HEK293 (cell line): ENCODE measurements at regions not wholly inside any gene's neighbourhood (a gene's known extent, or its start where the extent isn't known, plus 50 kb on each side); places are given as distances from the start of the nearest gene placed in this dataset.

Experiments used
- CTCF ChIA-PET: fragments of 350-600 bp; formaldehyde crosslinking; extraction: SDS; loops from one replicate; lab custom pipeline; 2021; ENCODE audit warnings: antibody characterized with exemption; lab: Yijun Ruan, JAX
- POLR2A ChIA-PET: fragments of 300-600 bp; formaldehyde crosslinking; extraction: SDS; loops from one replicate; lab custom pipeline; 2020; ENCODE audit warnings: antibody characterized with exemption, inconsistent platforms; lab: Yijun Ruan, JAX
- H3K27ac ChIP-seq: fragments of 200-500 bp; sonication (Bioruptor generic); 2 replicates; pipeline ENCODE4 v1.5.1; 2014; ENCODE audit warnings: low read depth, low read length, control low read depth, inconsistent platforms; ENCODE audit errors: extremely low read depth
- H3K36me3 ChIP-seq, 2 experiments: fragments of 200-500 bp in 1 of 2; sonication (Bioruptor generic) in 1 of 2; 1 replicate in 1 of 2; 2 replicates in 1 of 2; pipeline ENCODE4 v1.5.1; 2014 to 2017; ENCODE audit warnings: inconsistent platforms in 2 of 2, low read length in 2 of 2; ENCODE audit not compliant: control insufficient read depth in 2 of 2, insufficient read depth in 1 of 2
- H3K4me1 ChIP-seq: fragments of 200-500 bp; sonication (Bioruptor generic); 2 replicates; pipeline ENCODE4 v1.5.1; 2014; ENCODE audit warnings: mild to moderate bottlenecking, low read length, inconsistent platforms; ENCODE audit not compliant: control insufficient read depth, insufficient read depth
- H3K4me3 ChIP-seq: 2 replicates; pipeline ENCODE4 v1.5.1; 2011; ENCODE audit warnings: low read depth, mild to moderate bottlenecking, control low read depth, low read length, moderate library complexity
- H3K9me3 ChIP-seq: fragments of 200-500 bp; sonication (Bioruptor generic); 2 replicates; pipeline ENCODE4 v1.5.1; 2014; ENCODE audit warnings: low read depth, low read length, inconsistent platforms; ENCODE audit not compliant: control insufficient read depth, insufficient read depth
- ELK4 ChIP-seq: IDR thresholded peaks from 2 replicates; pipeline ENCODE4 v1.6.1; 2011; ENCODE audit warnings: mild to moderate bottlenecking, low read depth, low read length, borderline replicate concordance
- GLIS2 ChIP-seq: fragments of 450-650 bp; formaldehyde crosslinking; IDR thresholded peaks from 2 replicates; pipeline ENCODE4 v1.5.1; 2016; ENCODE audit warnings: missing biosample characterization, missing genetic modification characterization
- MZF1 ChIP-seq: fragments of 450-650 bp; formaldehyde crosslinking; IDR thresholded peaks from 2 replicates; pipeline ENCODE4 v1.5.1; 2017; ENCODE audit warnings: missing biosample characterization, missing genetic modification characterization, borderline replicate concordance
- SETDB1 ChIP-seq: IDR thresholded peaks from one replicate; pipeline ENCODE4 v1.6.1; 2017; ENCODE audit warnings: mild to moderate bottlenecking, low read length, moderate library complexity, mixed read lengths; ENCODE audit not compliant: insufficient read length
- ZBTB21 ChIP-seq: fragments of 450-650 bp; formaldehyde crosslinking; IDR thresholded peaks from 2 replicates; pipeline ENCODE4 v1.5.1; 2017; ENCODE audit warnings: missing biosample characterization, missing genetic modification characterization
- ZBTB7A ChIP-seq: fragments of 450-650 bp; formaldehyde crosslinking; IDR thresholded peaks from 2 replicates; pipeline ENCODE4 v1.5.1; 2016; ENCODE audit warnings: low read depth, missing biosample characterization, missing genetic modification characterization
- ZBTB8A ChIP-seq: fragments of 450-650 bp; formaldehyde crosslinking; IDR thresholded peaks from 2 replicates; pipeline ENCODE4 v1.5.1; 2016; ENCODE audit warnings: missing biosample characterization, missing genetic modification characterization
- ZEB2 ChIP-seq: fragments of 450-650 bp; formaldehyde crosslinking; IDR thresholded peaks from 2 replicates; pipeline ENCODE4 v1.5.1; 2016; ENCODE audit warnings: missing biosample characterization, missing genetic modification characterization
- ZNF121 ChIP-seq: fragments of 450-650 bp; formaldehyde crosslinking; IDR thresholded peaks from 2 replicates; pipeline ENCODE4 v1.5.1; 2016; ENCODE audit warnings: missing biosample characterization, missing genetic modification characterization
- ZNF18 ChIP-seq: fragments of 450-650 bp; formaldehyde crosslinking; IDR thresholded peaks from 2 replicates; pipeline ENCODE4 v1.5.1; 2016; ENCODE audit warnings: missing biosample characterization, missing genetic modification characterization
- ZNF302 ChIP-seq: fragments of 450-650 bp; formaldehyde crosslinking; IDR thresholded peaks from 2 replicates; pipeline ENCODE4 v1.5.1; 2016; ENCODE audit warnings: missing biosample characterization, missing genetic modification characterization, low read depth
- ZNF341 ChIP-seq: fragments of 450-650 bp; formaldehyde crosslinking; IDR thresholded peaks from 2 replicates; pipeline ENCODE4; 2016; ENCODE audit warnings: low read depth, missing biosample characterization, missing genetic modification characterization
- ZNF433 ChIP-seq: fragments of 450-650 bp; formaldehyde crosslinking; IDR thresholded peaks from 2 replicates; pipeline ENCODE4 v1.5.1; 2016; ENCODE audit warnings: missing biosample characterization, missing genetic modification characterization, low read depth
- ZNF518A ChIP-seq: fragments of 450-650 bp; formaldehyde crosslinking; conservative IDR thresholded peaks from 2 replicates; pipeline ENCODE4 v1.5.1; 2016; ENCODE audit warnings: low read depth, missing biosample characterization, missing genetic modification characterization
- ZNF629 ChIP-seq: fragments of 450-650 bp; formaldehyde crosslinking; IDR thresholded peaks from 2 replicates; pipeline ENCODE4 v1.5.1; 2017; ENCODE audit warnings: missing biosample characterization, missing genetic modification characterization
- ZNF654 ChIP-seq: fragments of 450-650 bp; formaldehyde crosslinking; IDR thresholded peaks from 2 replicates; pipeline ENCODE4 v1.5.1; 2016; ENCODE audit warnings: low read depth, missing biosample characterization, missing genetic modification characterization
- ZNF677 ChIP-seq: fragments of 450-650 bp; IDR thresholded peaks from 2 replicates; pipeline ENCODE4 v1.5.0; 2018; ENCODE audit warnings: missing biosample characterization, mild to moderate bottlenecking, missing genetic modification characterization, moderate library complexity
- ZNF692 ChIP-seq: fragments of 450-650 bp; formaldehyde crosslinking; IDR thresholded peaks from 2 replicates; pipeline ENCODE4 v1.5.1; 2016; ENCODE audit warnings: missing biosample characterization, missing genetic modification characterization
- ZNF777 ChIP-seq: fragments of 450-650 bp; formaldehyde crosslinking; IDR thresholded peaks from 2 replicates; pipeline ENCODE4 v1.5.1; 2017; ENCODE audit warnings: missing biosample characterization, missing genetic modification characterization, borderline replicate concordance
- TF ChIP-seq, protein P1 (sequence below): fragments of 450-650 bp; formaldehyde crosslinking; IDR thresholded peaks from 2 replicates; pipeline ENCODE4 v1.5.1; 2016; ENCODE audit warnings: missing biosample characterization, missing genetic modification characterization, low read depth
- TF ChIP-seq, protein P2 (sequence below): fragments of 450-650 bp; IDR thresholded peaks from 2 replicates; pipeline ENCODE4 v1.5.1; 2018; ENCODE audit warnings: missing biosample characterization, missing genetic modification characterization

- CTCF ChIA-PET: interaction anchor here (1.4 kb wide), 1 partner anchor 222 kb away, joined by 4 read pairs; no protein-coding TSS in a partner anchor
- Histone ChIP-seq H3K4me3 (no peak overlapping the region), H3K27ac (no peak overlapping the region), H3K9me3 (no peaks in the 10 kb centered on the region), H3K36me3 (no peaks in the 10 kb centered on the region), H3K4me1 (no peaks in the 10 kb centered on the region)
- POLR2A ChIA-PET: no interaction called here
- TF ChIP-seq MZF1 (tag by site-specific recombination): no peak
- TF ChIP-seq SETDB1: no peak
- TF ChIP-seq ZNF777: no peak
- no peak for TF ChIP-seq GLIS2 (tag by site-specific recombination)
- no peak for TF ChIP-seq ZNF654
- no peak for TF ChIP-seq ZBTB8A
- no peak for TF ChIP-seq ZNF692 (tag by site-specific recombination)
- TF ChIP-seq ZEB2 (tag by site-specific recombination): no peak
- no peak for TF ChIP-seq ZNF629 (tag by site-specific recombination)
- TF ChIP-seq, protein P1, sequence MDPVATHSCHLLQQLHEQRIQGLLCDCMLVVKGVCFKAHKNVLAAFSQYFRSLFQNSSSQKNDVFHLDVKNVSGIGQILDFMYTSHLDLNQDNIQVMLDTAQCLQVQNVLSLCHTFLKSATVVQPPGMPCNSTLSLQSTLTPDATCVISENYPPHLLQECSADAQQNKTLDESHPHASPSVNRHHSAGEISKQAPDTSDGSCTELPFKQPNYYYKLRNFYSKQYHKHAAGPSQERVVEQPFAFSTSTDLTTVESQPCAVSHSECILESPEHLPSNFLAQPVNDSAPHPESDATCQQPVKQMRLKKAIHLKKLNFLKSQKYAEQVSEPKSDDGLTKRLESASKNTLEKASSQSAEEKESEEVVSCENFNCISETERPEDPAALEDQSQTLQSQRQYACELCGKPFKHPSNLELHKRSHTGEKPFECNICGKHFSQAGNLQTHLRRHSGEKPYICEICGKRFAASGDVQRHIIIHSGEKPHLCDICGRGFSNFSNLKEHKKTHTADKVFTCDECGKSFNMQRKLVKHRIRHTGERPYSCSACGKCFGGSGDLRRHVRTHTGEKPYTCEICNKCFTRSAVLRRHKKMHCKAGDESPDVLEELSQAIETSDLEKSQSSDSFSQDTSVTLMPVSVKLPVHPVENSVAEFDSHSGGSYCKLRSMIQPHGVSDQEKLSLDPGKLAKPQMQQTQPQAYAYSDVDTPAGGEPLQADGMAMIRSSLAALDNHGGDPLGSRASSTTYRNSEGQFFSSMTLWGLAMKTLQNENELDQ: no peak
- TF ChIP-seq ZBTB21 (tag by site-specific recombination): no peak
- no peak for TF ChIP-seq ZNF518A (tag by site-specific recombination)
Observed at GRCh38 chr17:34764716-34765115, 185.3 kb downstream of the TMEM132E start.

- no peak overlapping the region for H3K4me3 ChIP-seq
- no peak overlapping the region for H3K27ac ChIP-seq
- no peaks in the 10 kb centered on the region for H3K36me3 ChIP-seq
- ChIA-PET POLR2A (no interaction called here), CTCF (interaction anchor here (1.4 kb wide), 1 partner anchor 222 kb away, joined by 4 read pairs; no protein-coding TSS in a partner anchor)
- H3K4me1 ChIP-seq: no peaks in the 10 kb centered on the region
- H3K9me3 ChIP-seq: no peaks in the 10 kb centered on the region
- no peak for TF ChIP-seq ZNF121 (tag by site-specific recombination)
- TF ChIP-seq ELK4: no peak
- TF ChIP-seq ZBTB7A (tag by site-specific recombination): no peak
- TF ChIP-seq ZNF677 (tag by site-specific recombination): no peak
- TF ChIP-seq ZNF302: no peak
- no peak for TF ChIP-seq ZNF18 (tag by site-specific recombination)
- TF ChIP-seq ZNF341 (tag by site-specific recombination): no peak
- no peak for TF ChIP-seq ZNF433
- TF ChIP-seq, protein P2, sequence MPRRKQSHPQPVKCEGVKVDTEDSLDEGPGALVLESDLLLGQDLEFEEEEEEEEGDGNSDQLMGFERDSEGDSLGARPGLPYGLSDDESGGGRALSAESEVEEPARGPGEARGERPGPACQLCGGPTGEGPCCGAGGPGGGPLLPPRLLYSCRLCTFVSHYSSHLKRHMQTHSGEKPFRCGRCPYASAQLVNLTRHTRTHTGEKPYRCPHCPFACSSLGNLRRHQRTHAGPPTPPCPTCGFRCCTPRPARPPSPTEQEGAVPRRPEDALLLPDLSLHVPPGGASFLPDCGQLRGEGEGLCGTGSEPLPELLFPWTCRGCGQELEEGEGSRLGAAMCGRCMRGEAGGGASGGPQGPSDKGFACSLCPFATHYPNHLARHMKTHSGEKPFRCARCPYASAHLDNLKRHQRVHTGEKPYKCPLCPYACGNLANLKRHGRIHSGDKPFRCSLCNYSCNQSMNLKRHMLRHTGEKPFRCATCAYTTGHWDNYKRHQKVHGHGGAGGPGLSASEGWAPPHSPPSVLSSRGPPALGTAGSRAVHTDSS: no peak
Observed at GRCh38 chr17:34763728-34764665, 184.6 kb downstream of the TMEM132E start.
